Eye (tissue), 1 donor: ENCODE measurements at regions not wholly inside any gene's neighbourhood (a gene's known extent, or its start where the extent isn't known, plus 50 kb on each side); places are given as distances from the start of the nearest gene placed in this dataset.
"Not testable (repeated sequence)": the region's sequence is repeated elsewhere in the genome, so short reads cannot be mapped to it uniquely, and the experiment has no call there.

Experiments used
- DNase-seq: peaks from one replicate; pipeline ENCODE4 v3.0.0-alpha.2; 2015

GRCh38 chr3:88812576-88812975 is 294.8 kb upstream of the EPHA3 start:
- DNase-seq: no peak

DNA sequence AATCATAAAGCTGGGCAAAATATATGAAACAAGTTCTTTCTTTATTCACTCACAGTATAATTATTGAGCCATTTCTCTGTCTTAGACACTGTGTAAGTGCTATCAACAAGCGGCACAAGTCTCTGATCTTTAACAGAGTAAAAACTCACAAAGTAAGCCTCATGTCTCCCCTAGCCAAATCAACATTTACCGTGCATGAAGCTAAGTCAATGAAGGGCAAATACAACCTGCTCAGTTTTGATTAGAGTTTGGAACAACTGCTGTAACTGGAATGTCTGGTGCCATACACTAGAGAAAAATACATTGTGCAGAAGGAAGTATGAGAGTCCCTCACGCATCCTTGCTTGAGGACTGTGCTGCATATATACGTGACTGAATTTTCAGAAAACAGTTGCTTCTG is 291.0 kb upstream of the EPHA3 start:
- no peak for DNase-seq

DNA sequence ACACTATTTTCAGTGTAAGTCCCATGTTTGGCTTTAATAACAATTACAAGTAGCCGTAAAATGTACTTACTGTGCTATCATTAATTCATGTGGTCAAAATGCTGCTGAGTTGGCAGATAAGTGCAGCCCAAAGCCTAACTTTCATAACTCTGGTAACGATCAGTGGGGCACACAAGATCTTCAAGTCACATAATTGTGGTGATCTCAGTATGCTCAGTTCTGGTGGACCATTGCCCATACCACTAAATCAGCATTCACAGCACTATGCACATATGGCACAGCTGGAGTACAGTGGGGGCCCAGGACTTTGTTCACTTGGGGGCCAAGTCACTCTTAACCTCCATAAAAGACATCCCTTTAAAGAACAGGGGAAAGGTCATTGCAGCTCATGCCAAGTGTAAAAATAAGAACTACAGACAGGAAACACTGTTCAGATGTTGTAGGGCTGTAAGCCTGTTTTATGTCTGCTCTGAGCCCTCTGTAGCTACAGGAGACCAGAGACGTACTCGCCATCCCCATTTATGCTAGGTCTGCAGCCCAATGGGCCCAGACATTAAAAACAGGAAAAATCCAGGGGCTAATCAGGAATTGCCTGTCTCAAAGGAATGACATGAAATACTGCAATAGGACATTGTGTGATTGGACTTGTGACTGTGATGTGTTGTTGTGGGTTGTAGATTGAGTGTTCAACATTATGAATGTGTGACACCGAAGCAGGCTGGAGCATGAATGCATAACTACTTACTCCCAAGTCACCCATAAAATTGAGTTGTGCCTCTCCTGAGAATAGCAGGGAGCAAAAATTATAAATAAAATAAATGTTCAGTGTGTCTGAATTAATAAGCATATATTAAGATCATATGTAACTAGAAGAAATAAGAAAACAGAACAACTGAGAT is 282.5 kb upstream of the EPHA3 start:
- no peak for DNase-seq

DNA sequence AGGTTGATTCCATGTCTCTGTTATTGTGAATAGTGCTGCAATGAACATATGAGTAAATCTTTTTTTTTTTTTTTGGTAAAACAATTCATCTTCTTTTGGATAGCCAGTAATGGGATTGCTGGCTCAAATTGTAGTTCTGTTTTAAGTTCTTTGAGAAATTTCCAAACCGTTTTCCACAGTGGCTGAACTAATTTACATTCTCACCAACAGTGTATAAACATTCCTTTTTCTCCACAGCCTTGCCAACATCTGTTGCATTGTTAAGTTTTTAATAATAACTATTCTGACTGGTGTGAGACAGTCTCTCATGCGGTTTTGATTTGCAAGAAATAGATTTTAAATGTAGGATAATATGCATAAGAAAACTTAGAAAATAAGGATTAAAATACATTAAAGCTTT is 279.0 kb upstream of the EPHA3 start:
- DNase-seq: no peak

- no peak for DNase-seq
Measured at GRCh38 chr3:88852606-88853005, 254.8 kb upstream of the EPHA3 start.

GRCh38 chr3:88863196-88863595 is 244.2 kb upstream of the EPHA3 start:
- DNase-seq: no peak

GRCh38 chr3:88876724-88877123 is 230.7 kb upstream of the EPHA3 start:
- no peak for DNase-seq

GRCh38 chr3:88879905-88880304 is 227.5 kb upstream of the EPHA3 start:
- no peak for DNase-seq

GRCh38 chr3:88882121-88882520 is 225.3 kb upstream of the EPHA3 start:
- no peak for DNase-seq

- not testable (repeated sequence) for DNase-seq
Measured at GRCh38 chr3:88886624-88887023, 220.8 kb upstream of the EPHA3 start.

GRCh38 chr3:88896026-88896425 is 211.4 kb upstream of the EPHA3 start:
- DNase-seq: no peak

GRCh38 chr3:88912294-88912877 is 195.0 kb upstream of the EPHA3 start:
- peak; percentile 73 for DNase-seq

GRCh38 chr3:88918841-88919240 is 188.6 kb upstream of the EPHA3 start:
- DNase-seq: peak; percentile 77

DNA sequence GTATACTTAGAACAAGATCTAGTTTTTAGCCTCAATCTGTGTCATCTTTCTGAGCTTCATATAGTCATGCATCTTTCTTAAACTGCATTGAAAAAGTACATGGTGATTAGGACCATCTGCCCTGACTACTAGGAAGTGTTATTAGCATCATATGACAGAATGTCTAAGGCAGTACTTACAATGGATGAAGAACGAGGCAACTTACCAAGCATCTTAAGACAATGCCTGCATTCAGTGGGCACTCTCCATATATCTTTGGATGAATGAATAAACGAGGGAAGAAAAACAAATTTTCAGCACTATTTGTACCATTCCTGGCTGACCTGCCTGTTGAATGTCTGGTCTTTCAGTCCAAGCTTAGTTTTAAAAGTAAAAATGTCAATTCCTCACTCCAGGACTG is 185.4 kb upstream of the EPHA3 start:
- DNase-seq: no peak

DNA sequence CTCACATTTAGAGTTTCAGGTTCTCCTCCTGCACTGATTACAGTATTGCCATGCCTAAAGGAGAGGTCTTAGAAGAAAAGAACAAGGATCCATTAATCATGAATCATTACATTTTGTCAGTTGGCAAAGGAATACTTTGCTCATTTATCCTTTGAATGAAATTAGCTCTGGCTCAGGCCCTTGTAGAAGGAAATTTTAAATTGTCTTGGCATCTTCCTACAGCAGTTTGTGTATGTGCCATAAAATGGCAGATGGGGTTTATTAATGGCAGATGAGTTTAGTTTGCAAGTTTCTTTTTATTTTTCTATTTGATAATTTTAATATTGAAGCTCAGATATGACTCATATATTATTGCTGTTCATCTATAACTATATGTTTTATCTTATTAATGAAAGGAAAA is 181.2 kb upstream of the EPHA3 start:
- no peak for DNase-seq

DNA sequence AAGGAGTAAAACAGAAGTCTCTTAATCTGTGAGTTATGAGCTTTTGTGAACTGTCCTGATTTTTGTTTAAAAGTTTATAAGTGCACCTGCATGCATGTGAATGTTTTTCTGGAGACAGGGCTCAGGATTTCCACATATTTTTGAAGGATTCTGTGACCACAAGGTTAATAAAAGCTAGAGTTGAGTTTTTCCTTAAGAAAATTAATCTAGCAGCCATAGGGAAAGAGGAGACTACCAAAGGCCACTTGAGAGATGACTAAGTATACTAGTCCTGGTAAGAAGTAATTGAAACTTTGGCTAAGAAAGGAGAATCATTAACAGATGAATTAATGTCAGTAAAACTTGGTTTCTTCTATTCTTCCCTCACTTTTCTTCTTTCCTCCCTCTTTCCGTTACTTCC is 176.8 kb upstream of the EPHA3 start:
- no peak for DNase-seq

DNA sequence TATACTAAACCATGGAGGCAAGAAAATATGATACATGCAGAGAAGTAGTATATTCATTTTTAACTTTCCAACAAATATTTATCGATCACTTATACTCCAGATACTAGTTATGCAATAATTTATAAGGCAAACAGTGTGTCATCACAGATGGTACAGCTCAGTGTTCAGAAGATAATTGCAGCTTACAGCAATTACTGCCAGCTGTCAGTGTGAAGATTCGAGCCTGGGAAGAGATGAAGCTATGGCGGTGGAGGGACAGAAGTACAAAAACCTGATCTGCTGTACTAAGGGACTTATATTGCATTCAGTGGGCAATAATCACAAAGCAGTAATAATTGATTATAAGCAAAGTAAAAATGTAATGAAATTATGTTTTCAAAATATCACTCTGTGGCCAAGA is 170.6 kb upstream of the EPHA3 start:
- peak; percentile 49 for DNase-seq

- no peak for DNase-seq
Measured at GRCh38 chr3:88940296-88940695, 167.1 kb upstream of the EPHA3 start.

GRCh38 chr3:88947013-88947412 is 160.4 kb upstream of the EPHA3 start:
- no peak for DNase-seq

DNA sequence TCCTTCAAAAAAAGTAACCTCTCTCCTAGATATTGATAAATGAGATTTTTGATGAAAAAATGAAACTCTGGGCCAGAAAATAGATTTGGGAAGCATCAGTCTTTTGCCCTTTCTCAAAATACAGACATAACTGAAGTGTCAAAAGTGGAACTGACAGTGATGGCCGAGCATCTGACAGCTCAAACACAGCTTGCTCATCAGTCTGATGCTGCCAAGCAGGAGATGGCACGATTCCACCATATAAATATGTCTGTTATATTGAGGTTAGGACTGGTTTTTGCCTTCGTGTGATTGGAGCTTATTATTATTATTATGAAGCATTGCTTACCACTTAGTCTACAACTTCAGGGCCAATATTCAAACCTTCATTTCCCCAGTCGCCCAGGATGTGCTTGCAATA is 152.6 kb upstream of the EPHA3 start:
- no peak for DNase-seq

GRCh38 chr3:88955274-88955673 is 152.1 kb upstream of the EPHA3 start:
- DNase-seq: no peak

- peak; percentile 15 for DNase-seq
Measured at GRCh38 chr3:88957711-88958439, 149.5 kb upstream of the EPHA3 start.

GRCh38 chr3:88960019-88960418 is 147.4 kb upstream of the EPHA3 start:
- DNase-seq: no peak

DNA sequence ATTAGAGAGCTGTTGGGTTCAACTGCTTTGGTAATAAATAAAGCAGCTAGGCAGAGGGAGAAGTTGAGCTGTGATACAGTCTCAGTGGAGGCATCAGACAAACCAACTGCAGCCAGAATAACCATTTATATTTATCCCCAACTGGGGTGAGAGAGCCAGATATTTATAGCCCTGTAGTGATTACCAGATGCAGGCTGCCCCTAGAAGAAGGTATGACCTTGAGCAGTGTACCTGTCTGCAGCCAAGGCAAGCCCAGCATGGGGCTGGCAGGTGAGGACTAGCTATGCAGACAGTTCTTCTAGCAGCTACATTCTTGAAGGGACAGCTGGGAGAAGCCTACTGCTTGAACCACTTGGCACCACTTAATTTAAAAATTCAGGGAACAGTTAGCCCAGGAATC is 144.4 kb upstream of the EPHA3 start:
- DNase-seq: no peak
